Hippocampal formation (tissue), 2 donors: ENCODE measurements at regions not wholly inside any gene's neighbourhood (a gene's known extent, or its start where the extent isn't known, plus 50 kb on each side); places are given as distances from the start of the nearest gene placed in this dataset.

Source experiments
- DNase-seq, 2 donors: peaks; one replicate each; lab custom pipeline; 2025; lab: John Stamatoyannopoulos, UW

DNA sequence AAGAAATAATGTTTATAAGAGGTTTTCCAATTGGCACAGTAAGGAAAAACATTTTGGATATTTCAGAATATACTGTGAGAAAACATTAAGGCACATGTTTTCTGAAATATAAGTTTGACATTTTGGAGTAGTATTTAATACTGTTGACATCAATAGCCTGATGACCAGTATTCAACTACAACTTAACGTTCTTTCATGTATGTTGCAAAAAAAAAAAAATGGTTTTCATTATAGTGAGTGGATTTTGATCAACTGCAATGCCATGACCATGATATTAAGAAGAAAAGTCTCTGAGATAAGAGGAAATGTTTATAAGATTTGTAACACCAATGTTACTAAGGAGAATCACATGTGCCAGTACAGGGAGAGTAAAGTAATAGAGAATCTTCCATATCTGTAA lies 252.8 kb upstream of the RORA start:
- DNase-seq = no peak

DNA sequence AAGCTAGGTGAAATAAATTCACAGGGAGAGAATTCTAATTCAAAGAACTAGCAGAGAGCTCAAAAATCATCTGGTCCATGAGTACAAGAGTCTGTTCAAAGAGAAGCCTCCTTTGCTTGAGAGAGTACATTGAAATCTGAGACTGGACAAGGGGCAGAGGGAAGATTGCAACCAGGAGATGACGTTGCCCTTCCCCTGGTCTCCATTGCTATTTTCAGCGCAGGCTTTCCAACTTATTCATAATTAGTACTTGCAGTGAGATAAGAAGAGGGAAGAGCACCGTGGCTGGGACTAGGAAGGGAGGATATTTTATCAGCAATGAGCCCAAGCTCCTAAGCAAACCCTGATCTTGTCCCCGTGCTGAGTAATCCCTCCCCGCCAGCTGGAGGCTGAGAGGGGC lies 251.8 kb upstream of the RORA start:
- no peak for DNase-seq

DNA sequence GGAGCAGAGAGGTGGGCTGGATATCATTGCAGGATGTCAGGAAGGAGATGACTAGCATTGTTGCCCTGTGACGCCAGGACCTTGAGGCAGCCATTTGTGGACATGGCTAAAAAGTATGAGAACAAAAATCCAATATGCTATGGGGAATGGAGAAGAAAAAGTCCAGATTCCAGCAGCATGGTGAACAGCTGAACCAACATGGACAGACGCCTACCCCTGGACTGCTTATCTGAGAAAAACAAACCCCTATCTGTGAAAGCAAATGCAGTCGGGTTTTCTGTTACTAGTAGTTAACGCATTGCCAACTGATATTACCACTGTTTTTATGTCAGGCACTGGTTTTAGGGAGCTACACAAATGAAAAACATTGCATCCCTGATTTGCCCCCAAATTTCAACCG lies 251.2 kb upstream of the RORA start:
- DNase-seq = no peak

DNA sequence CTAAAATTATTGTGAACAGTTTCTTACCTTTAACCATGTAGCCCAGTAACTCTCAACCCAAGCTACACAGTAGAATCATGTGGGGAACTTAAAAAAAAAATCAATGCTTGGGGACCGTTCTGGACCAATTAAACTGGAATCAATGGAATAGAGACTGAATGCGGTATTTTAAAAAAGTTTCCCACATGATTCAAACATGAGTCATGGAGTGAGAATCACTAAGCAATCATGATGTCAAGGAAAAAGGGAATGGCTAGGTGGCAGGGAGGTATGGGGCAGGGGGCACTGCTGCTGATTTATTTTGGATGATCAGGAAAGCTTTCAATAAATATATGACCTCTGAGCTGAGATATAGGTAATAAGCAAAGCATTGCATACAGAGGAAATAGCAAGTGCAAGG lies 250.5 kb upstream of the RORA start:
- DNase-seq = no peak

DNA sequence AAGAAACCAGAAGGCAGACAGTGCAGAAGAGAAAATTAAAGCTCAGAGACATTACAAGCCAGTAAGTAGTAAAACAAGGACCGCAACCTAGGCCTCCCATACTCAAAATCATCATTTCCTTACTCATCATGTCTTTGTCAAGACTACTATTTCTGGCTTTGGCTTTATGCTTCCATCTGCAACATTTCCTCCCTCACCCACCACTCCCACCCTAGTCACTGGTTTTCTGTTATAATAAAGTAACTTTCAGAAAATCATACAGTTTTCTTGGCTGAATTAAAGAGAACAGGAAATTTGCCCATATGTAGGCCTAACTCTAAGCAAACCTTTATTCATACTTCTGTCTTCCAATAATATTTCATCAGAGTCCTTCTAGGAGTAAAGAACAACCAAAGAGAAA lies 247.6 kb upstream of the RORA start:
- DNase-seq = no peak

DNA sequence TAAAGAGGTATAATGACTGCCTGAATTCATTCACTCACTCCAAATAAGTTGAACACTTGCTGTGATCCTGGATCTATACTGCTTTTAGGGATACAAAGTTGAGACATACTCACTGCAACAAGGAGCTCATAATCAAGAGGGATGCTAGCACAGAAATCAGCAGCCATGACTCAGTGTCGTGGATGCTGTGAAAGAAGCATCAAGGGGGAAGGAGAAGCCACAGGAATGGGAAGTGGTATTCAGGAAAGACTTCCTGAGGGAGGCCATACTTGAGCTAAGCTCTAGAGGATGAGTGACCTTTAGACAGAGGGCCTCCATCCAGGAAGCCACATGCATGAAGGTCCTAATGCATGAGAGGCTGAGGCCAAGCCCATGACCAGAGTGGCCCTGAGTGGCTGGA lies 245.7 kb upstream of the RORA start:
- DNase-seq = no peak

DNA sequence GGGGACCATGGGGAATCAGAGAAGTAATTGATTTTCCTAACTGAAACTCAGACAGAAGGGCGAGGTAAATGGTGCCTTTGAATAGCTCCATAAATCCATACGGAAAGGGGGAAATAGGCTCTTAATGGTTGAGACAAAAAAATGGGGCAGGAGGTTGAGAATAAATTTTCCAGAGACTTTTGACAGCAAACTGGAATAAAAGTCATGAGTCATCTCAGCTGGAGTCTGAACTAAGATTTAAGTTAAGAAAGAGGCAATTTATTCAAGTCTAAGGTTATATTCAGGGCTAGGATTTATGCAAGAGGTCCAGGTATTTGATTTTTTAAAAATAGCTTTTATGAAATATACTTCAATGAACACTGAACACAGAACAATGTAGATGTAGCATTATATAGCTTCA lies 238.7 kb upstream of the RORA start:
- no peak for DNase-seq

DNA sequence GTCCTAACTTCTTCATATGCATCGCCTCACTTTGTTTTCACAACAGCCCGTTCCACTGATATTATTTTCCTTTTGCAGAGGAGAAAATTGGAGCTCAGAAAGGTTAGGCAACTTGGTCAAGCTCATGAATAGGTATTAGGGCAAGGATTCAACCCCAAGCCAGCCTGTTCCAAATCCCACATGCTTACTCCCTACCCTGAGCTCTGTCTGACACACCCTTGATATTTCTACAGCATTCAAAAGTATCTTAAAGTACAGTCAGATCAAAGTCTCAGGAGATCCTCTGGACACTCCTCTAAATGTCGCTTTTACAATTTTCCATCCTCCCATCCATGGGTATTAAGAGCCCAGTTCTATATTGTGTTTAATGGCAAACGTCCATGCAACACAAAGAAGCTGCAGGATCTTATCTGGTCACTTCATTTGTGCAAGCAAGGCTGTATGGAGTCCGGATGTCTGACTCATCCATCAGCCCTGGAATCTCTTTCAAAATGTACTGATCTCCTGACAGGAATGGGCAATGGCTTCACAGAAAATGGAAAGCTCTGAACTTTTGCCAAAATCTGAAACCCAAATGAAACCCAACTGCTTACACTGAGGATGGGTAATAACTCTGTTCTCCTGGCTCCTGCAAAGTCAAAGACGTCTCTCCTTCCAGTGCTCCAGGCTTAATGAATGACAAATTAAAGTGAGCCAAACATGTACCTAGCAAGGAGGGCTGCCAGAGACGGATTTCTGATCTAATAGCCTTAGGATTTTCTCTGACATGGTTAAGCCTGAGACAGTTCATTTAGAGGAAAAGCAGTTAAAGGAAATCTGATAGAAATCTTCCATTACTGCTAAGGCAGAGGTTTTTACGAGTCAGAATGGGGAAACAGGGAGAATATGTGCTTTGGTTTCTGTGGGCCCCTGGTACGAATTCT lies 230.9 kb upstream of the RORA start:
- DNase-seq = no peak

DNA sequence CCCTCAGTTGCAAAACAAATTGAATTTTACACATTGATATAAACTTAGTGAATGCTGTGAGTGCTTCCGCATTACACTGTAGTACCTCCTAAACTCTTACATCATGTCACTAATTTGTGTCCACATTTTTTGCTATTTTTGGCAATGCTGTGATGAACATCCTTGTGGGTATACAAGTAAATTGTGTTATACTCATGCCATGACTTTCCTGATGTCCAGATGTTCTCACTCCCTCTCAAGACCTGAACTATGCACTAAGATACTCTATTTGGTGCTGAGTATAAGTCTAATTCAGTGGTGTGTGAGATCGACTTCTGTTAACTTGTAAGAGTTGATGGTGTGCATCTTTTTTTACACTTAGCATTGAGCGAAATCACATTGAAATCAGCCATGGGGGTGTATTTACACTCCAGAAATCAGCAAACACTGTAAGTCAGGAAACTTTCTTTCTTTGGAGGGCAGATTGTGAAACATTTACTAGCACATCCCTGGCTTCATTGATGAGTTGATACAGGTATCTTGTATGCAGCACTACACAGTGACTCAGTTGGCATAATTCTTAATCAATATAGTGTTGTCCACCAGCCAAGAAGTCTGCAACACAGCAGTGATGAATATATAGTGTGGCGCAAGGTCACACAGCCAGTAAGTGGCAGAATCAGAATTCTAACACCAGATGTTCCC lies 228.1 kb upstream of the RORA start:
- no peak for DNase-seq

DNA sequence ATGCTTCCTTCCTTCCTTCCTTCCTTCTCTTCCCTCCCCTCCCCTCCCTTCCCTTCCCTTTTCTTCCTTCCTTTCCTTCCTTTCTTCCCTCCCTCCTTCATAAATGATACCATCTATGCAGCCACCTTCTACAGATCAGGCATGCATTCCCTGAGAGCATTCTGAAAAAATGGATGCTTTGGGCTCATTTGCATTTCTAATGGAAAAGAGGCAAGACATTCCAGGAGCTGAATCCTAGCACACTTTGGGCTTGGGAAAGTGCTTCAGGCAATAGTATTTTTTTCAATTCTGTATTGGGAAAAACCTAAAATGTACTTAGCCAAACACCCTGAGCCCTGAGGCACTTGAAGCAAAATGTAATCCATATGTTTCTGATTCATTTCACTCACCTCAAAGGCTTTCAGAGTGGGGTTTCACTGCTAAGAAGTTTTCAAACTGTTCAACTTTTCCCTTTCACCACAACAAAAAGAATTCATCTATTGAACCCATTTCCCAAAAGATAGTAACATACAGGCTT lies 220.1 kb upstream of the RORA start:
- DNase-seq = no peak

DNA sequence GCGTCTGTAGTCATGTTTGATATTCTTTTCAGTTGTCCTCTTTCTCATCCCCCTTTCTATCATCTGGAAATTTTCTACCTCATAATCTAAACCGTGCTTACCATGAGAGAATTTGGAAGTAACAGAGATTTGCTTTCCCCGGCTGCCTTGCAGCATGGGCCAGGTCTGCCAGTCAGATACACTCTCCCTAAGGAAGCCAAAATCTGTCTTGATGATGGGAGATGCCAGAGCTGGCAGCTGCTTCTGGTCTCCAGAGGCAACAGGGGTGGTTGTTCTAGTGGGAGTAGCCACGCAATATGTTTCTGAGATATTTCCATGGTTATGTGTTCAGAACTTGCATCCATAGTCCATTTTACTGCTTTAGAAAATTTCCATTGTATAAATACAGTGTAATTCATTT lies 218.9 kb upstream of the RORA start:
- no peak for DNase-seq

DNA sequence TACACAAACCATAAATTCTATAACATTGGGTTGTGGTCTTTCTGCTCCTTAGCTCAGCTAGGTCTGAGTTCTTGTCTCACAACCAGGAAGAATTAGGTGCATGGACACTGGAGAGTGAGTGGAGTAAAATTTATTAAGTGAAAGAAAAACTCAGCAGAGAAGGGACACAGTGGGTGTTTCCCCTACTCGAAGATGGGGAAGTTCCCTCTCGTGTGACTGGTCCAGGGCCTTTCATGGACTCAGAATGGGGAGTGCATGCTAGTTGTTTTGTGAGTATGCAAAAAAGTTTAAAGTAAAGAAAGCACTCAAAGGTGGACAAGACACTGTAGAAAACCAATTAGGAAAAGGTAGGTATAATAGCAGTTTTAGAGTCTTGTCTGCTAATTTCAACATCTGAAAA lies 215.5 kb upstream of the RORA start:
- no peak for DNase-seq

DNA sequence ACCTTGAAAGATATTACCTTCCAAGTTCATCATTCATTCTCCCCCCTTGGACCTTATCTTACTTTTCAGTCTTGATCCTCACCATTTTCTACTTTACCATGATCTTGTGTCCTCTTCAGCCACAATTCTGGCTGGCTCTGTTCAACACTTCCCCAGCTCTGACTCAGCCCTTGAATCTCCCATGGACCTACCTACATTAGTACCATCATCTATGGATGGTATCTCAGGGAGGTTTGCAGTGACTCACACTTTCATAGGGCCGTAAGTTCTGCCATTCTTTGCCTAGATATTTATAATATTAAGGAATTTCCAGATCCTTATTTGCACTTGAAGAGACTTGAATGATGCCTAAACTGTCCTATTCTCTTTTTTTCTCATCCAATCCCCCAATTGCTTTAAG lies 213.7 kb upstream of the RORA start:
- DNase-seq = no peak

DNA sequence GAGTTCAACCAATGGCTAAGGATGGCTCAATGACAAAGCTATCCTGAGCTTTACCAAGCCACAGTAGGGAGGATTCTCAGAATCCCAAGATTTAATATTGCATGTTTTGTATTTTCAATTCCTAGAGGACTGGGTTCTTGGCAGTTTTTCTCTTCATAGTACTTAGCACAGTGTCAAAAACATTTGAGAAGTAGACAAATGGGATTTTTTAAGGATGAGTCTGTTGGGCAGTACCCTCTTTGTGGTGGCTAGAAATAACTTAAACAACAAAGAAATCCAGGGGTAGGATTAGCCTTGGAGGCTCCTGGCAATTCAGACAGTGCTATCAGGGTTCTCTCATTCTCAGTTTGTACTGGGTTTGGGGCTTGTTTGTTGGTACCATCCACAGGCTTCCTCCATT lies 212.8 kb upstream of the RORA start:
- no peak for DNase-seq

DNA sequence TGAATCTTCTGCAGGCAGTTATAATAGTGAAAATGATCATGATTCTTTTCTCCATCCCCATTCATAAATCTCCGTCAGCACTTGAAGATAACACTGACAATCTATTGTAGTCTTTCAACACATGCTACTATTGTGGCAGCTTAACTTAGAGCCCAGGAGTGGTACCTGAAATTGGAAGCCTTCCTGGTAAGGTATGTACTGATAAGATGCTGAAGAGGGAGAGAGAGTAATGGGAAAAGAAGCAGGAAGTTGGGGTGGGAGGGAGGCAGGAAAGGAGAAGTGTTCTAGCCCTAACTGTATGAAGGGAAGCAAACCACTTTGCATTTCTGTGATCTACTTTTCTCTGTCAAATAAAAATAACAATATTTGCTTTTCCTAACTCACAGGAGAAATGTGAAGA lies 197.4 kb upstream of the RORA start:
- DNase-seq = no peak

DNA sequence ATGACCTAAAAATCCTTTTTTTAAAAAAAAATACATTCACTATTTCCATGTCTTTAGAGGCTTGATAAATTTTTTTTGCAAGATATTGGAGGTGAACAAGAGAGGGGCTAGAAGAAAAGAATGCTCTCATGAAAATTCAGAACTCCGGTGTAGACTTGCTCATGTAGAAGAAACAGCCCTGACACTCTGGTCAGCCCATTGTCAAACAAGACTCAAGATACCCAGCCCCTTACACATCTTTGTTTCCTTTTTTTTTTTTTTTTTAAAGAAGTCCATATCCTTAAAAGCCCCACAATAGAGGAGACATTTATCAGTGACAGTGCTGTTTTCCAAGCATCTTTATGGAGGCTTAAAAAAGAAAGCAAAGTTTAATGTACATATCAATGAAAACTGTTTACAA lies 196.8 kb upstream of the RORA start:
- no peak for DNase-seq

DNA sequence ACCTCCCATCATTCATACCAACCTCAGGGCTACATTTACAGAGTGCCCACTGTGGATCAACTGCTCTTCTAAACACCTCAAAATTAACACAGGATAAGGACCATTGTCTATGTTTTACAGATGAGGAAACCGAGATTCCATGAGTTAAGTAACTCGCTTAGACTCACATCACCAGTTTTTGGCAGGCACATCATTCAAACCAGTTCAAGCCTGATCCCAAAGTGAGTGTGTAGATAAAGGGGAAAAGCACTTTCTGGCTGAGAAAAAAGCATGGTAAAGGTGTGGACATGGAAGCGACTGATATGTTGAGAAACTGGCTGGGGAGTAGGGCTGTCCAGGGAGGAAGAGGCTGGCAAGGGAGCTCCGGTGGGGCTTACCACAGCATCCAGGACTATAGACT lies 193.7 kb upstream of the RORA start:
- no peak for DNase-seq

DNA sequence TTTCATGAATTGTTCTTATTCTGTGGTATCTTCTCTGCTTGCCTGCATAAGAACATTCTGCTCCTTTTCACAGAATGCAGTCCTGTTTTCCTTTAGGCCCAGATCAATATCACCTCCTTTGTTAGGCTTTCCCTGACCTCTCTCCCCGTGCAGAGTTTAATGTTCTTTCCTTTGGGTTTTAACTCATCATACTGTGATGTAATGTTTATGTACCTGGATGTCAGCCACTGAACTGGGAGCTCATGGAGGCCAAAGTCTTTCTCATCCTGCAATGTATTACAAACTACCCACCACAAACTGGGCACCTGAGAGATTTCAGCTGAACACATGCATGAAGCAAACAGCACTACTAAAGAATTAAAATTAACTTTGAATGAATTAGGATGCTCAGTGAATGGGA lies 192.8 kb upstream of the RORA start:
- no peak for DNase-seq

DNA sequence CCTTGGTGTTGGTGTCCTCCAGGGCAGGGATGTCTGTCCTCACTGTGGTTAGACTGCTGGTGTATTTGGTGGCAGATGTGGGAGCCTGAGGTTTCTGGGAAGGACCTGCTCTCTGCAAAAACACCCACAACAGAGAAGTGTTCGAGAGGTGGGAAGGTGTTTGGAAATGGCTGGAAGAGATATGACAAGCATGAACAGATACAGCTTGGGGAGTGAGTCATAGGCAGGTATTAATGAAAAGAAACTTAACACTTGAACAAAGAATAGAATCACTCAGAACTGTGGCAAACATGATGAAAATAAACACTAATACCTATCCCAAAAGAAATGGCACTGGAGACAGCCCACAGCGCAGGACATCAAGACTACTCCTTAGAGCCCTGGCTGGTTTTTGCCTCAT lies 192.4 kb upstream of the RORA start:
- DNase-seq = no peak

DNA sequence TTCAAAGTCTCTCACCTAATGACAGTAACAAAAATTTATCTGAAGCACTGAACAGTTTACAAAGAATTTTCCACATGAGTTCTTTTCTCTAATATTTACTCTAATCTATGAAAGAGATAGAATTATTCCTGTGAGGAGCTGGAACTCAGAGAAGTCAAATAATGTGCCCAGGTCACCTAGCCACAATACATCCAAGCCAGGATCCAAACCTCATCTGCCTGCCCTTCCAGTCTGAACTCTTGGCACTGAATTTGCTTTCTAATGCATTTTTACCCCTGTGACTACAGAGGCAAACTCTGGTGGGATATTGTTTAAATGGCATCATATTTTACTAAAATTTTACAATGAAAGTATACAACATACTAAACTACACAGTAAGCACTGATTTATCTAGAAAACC lies 191.4 kb upstream of the RORA start:
- no peak for DNase-seq

DNA sequence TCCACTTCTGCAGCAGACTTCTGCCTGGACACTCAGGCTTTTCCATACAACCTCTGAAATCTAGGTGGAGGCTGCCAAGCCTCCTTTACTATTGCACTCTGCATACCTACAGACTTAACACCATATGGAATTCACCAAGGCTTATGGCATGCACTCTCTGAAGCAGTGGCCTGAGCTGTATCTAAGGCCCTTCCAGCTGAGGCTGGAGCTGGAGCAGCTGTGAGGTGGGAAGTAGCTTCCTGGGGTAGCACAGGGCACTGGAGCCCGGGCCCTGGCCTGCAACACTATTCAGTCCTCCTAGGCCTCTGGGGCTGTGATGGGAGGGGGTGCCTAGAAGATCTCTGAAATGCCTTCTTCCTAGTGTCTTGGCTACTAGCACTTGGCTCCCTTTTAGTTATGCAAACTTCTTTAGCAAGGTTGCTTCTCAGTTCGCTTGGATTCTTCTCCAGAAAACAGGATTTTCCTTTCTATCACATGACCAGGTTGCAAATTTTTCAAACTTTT lies 186.6 kb upstream of the RORA start:
- DNase-seq = no peak

DNA sequence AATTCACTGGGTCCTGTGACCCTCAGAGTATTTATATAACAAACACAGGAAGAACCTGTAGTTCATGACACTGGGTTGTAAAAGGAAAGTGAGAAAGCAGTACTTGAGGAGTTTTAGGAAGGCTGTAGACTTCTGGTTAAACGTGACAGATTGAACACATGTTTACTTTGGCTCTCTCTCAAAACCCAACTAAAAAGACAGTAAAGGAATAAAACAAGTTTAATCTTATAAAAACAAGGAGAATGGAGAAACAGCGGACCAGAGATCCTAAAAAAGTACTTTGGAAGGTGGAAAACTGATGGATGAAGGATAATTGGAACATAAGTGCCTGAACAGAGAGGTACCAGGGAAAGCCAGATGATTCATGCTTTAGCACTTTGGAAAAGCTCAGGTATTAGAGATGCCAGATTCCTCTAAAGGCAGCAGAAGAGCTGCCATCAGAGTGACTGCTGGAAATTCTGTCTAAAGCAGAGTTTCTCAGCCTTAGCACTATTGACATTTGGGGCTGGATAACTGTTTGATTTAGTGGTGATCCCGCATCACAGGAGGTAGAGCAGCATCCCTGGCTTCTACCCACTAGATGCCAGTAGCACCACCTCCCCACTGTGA lies 182.9 kb upstream of the RORA start:
- DNase-seq = peak in 1 of 2 donors; percentile 1

DNA sequence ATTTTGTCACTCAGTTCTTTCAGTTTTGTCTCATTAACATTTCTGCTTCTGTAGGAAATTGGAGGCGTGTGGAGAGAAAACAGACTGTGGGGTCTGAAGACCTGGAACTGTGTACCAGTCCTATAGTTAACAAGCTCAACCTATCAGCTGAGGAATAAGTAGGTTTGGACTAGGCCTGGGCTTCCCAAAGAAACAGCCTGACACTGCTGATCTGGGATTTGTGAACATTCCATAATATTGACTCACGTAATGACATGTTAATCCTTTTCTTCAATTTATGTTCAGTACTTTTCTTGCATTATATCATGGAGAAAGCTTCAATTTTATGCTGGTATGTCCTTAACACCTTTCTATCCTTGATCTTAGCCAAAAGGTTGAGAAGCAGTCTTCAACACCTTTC lies 181.6 kb upstream of the RORA start:
- DNase-seq = no peak
